Spleen (tissue), 11 donors: ENCODE measurements at regions not wholly inside any gene's neighbourhood (a gene's known extent, or its start where the extent isn't known, plus 50 kb on each side); places are given as distances from the start of the nearest gene placed in this dataset.

Source experiments
- DNase-seq: peaks from one replicate; pipeline ENCODE4 v3.0.0-alpha.2; 2020
- H3K27ac ChIP-seq, 8 donors: fragments of 200-600 bp; sonication (generic) in 7 of 8; 1 replicate in 4 of 8; 2 replicates in 4 of 8; pipeline versions ENCODE4 v1.5.0 to v1.8.0; 2016 to 2021; ENCODE audit warnings: inconsistent platforms in 4 of 8, mild to moderate bottlenecking in 4 of 8, moderate library complexity in 1 of 8
- H3K27me3 ChIP-seq, 7 donors: fragments of 200-600 bp; sonication (generic) in 6 of 7; replicated peaks in 1 of 7; 1 replicate in 4 of 7; 2 replicates in 3 of 7; pipeline versions ENCODE4 v1.5.0 to v1.8.0; 2016 to 2021; ENCODE audit warnings: inconsistent platforms in 3 of 7, mild to moderate bottlenecking in 1 of 7
- H3K36me3 ChIP-seq, 6 donors: fragments of 200-600 bp; sonication (generic) in 5 of 6; 1 replicate in 4 of 6; 2 replicates in 2 of 6; pipeline versions ENCODE4 v1.5.0 to v1.8.0; 2016 to 2021; ENCODE audit warnings: inconsistent platforms in 2 of 6
- H3K4me1 ChIP-seq, 6 donors: fragments of 200-600 bp; sonication (generic) in 5 of 6; 1 replicate in 3 of 6; 2 replicates in 3 of 6; pipeline versions ENCODE4 v1.5.0 to v1.8.0; 2016 to 2021; ENCODE audit warnings: inconsistent platforms in 3 of 6
- H3K4me3 ChIP-seq, 8 donors: fragments of 200-600 bp; sonication (generic) in 7 of 8; 1 replicate in 4 of 8; 2 replicates in 4 of 8; pipeline versions ENCODE4 v1.5.0 to v1.8.0; 2016 to 2021; ENCODE audit warnings: inconsistent platforms in 4 of 8, mild to moderate bottlenecking in 4 of 8, moderate library complexity in 2 of 8
- H3K9me3 ChIP-seq, 8 donors: fragments of 200-600 bp; sonication (generic) in 7 of 8; 1 replicate in 4 of 8; 2 replicates in 4 of 8; pipeline versions ENCODE4 v1.5.0 to v1.8.0; 2016 to 2021; ENCODE audit warnings: inconsistent platforms in 4 of 8
- POLR2A ChIP-seq, 3 donors: fragments of 450-650 bp; IDR thresholded peaks; one replicate each; pipeline ENCODE4 v1.5.1; 2017; ENCODE audit warnings: antibody characterized with exemption in 3 of 3, mild to moderate bottlenecking in 1 of 3
- POLR2AphosphoS5 ChIP-seq, 3 donors: sonication (generic); formaldehyde crosslinking; IDR thresholded peaks; one replicate each; pipeline ENCODE4 v1.5.1; 2017; ENCODE audit warnings: antibody characterized with exemption in 3 of 3
- WGBS, 5 donors: extraction: QIAGEN DNeasy Blood & Tissue Kit in 3 of 5; methylation state at CpG; one replicate each; pipeline versions ENCODE4 v1.1.5 to v1.1.7; 2013 to 2018; 5-methylcytosine and 5-hydroxymethylcytosine counted together
- intact Hi-C: fragments of 100-400 bp; cut with DNase I; formaldehyde crosslinking; loops from one replicate; pipeline ENCODE4 v1.15.0; 2023; ENCODE audit warnings: low total_unique reads
- TF ChIP-seq, protein P1 (sequence below), 11 experiments: fragments of 200-600 bp in 7 of 11; fragments of 450-650 bp in 4 of 11; sonication (generic) in 4 of 11; IDR thresholded peaks in 8 of 11; conservative IDR thresholded peaks in 3 of 11; 1 replicate in 7 of 11; 2 replicates in 4 of 11; pipeline versions ENCODE4 v1.4.0 to v1.8.0; 2016 to 2021; ENCODE audit warnings: antibody characterized with exemption in 11 of 11, inconsistent platforms in 4 of 11, mild to moderate bottlenecking in 1 of 11
- donor health status: healthy with polysubstance abuse.
- donor health status: DM: no; HTN: no; CAD: no; lungs with moderate emphysema.
- donor health status: DM: no; HTN: no; CAD: no.
- donor health status: Bipolar disorder and iron deficiency.
- donor health status: healthy.
- donor health status: DM: no; HTN: no; CAD: no.
- donor health status: DM: yes; HTN: yes; CAD: no.

DNA sequence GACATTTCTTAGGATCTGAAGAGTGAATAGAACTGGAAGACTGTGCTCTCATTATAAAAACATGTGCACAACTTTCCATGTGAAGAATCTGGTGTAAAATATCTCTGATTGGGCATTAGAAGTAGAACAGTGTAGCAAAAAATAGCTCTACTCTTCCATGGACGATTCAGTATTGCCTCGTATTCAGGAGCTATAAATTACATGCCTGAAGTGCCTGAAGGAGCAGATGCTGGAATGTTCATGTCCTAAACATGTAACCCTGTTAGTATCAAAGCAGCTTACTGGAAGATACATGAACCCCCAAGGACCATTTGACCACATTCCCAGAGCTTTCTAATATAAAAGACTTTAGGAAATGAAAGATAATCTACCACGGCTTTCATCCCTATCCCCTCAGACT is 528.9 kb downstream of the DACH1 start:
- intact Hi-C loops, result no loop called here
- no peak for TF ChIP-seq POLR2A (IDR thresholded peaks at IDR 0.05)
- TF ChIP-seq POLR2AphosphoS5 (IDR thresholded peaks at IDR 0.05), result no peak
- TF ChIP-seq, protein P1, sequence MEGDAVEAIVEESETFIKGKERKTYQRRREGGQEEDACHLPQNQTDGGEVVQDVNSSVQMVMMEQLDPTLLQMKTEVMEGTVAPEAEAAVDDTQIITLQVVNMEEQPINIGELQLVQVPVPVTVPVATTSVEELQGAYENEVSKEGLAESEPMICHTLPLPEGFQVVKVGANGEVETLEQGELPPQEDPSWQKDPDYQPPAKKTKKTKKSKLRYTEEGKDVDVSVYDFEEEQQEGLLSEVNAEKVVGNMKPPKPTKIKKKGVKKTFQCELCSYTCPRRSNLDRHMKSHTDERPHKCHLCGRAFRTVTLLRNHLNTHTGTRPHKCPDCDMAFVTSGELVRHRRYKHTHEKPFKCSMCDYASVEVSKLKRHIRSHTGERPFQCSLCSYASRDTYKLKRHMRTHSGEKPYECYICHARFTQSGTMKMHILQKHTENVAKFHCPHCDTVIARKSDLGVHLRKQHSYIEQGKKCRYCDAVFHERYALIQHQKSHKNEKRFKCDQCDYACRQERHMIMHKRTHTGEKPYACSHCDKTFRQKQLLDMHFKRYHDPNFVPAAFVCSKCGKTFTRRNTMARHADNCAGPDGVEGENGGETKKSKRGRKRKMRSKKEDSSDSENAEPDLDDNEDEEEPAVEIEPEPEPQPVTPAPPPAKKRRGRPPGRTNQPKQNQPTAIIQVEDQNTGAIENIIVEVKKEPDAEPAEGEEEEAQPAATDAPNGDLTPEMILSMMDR (IDR thresholded peaks at IDR 0.05 in 8 of 11, conservative IDR thresholded peaks at IDR 0.05 in 3 of 11), result no peak
- 66 to 89% (median 86%) methylated on average over 3 of the region's 3 CpGs for WGBS, 5 donors

DNA sequence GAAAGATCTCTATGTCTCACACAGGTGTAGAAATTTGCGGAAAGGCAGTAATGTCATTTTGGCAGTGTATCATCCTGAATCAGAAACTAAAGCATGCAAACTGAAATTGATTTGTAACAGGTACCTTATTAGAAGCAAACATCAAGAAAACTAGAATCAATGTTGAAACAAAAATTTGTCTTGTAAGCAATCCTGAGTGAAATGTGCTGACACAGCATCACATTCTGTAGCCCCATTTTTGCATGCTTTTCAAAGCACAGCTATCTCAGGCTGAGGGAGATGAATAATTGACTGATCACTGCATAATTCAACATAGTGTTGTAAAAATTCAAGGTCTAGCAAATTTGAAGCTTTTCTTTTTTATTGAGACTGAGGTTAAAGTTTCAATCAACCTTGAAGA is 539.7 kb downstream of the DACH1 start:
- Histone ChIP-seq H3K27ac (no peak overlapping the region), H3K4me1 (no peaks in the 10 kb centered on the region), H3K27me3 (no peaks in the 10 kb centered on the region), H3K9me3 (no peaks in the 10 kb centered on the region), H3K4me3 (no peak overlapping the region), H3K36me3 (no peaks in the 10 kb centered on the region)
- 90 to 97% (median 96%) methylated on average over 1 of the region's 1 CpG for WGBS, 5 donors
- no peak for DNase-seq
- intact Hi-C loops, result no loop called here
- TF ChIP-seq POLR2AphosphoS5 (IDR thresholded peaks at IDR 0.05) (no peak), POLR2A (IDR thresholded peaks at IDR 0.05) (no peak)
- TF ChIP-seq, protein P1 (IDR thresholded peaks at IDR 0.05 in 8 of 11, conservative IDR thresholded peaks at IDR 0.05 in 3 of 11), result no peak

More for the DNA sequence above, 528.9 kb downstream of the DACH1 start:
- Histone ChIP-seq H3K27ac (no peak overlapping the region), H3K27me3 (no peaks in the 10 kb centered on the region), H3K36me3 (no peaks in the 10 kb centered on the region), H3K9me3 (no peaks in the 10 kb centered on the region), H3K4me3 (no peak overlapping the region), H3K4me1 (no peaks in the 10 kb centered on the region)
- no peak for DNase-seq

DNA sequence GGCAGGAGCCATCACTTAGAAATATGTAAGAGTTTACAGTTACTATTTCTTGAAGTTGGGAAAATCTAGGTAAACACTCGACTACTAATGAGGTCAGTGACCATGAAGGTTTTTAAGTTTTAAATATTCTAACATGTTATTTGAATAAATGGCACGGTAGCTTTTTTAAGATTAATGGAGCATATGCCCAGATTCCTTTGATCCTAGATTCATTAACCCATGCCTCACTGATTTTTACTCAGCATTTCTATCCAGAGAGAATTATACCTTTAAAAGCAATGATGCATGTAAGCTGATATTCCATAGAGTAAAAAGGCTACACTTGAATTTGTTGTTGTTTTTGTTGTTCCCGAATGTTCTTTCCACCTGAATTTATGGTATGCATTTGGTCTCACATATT is 541.4 kb downstream of the DACH1 start:
- Histone ChIP-seq H3K27me3 (no peaks in the 10 kb centered on the region), H3K4me3 (no peak overlapping the region), H3K4me1 (no peaks in the 10 kb centered on the region), H3K36me3 (no peaks in the 10 kb centered on the region), H3K9me3 (peaks cover 0 to 4% (median 0%) of the 10 kb centered on the region in 8 donors), H3K27ac (no peak overlapping the region)
- 81 to 95% (median 89%) methylated on average over 3 of the region's 3 CpGs for WGBS, 5 donors
- TF ChIP-seq, protein P1 (IDR thresholded peaks at IDR 0.05 in 8 of 11, conservative IDR thresholded peaks at IDR 0.05 in 3 of 11), result no peak
- TF ChIP-seq POLR2AphosphoS5 (IDR thresholded peaks at IDR 0.05), result no peak
- intact Hi-C loops, result no loop called here
- DNase-seq, result no peak

GRCh38 chr13:71323266-71323665 is 543.7 kb downstream of the DACH1 start:
- intact Hi-C loops, result no loop called here
- Histone ChIP-seq H3K4me1 (no peaks in the 10 kb centered on the region), H3K27me3 (no peaks in the 10 kb centered on the region), H3K9me3 (peaks cover 0 to 9% (median 0%) of the 10 kb centered on the region in 8 donors), H3K27ac (no peak overlapping the region), H3K36me3 (no peaks in the 10 kb centered on the region), H3K4me3 (no peak overlapping the region)
- DNase-seq, result no peak
- TF ChIP-seq POLR2A (IDR thresholded peaks at IDR 0.05), result no peak
- WGBS, 5 donors, result 91 to 98% (median 94%) methylated on average over 5 of the region's 5 CpGs

- H3K4me3 ChIP-seq, result no peak overlapping the region
- peak; percentile 31 for DNase-seq
- no peaks in the 10 kb centered on the region for H3K36me3 ChIP-seq
- intact Hi-C loops, result no loop called here
- no peaks in the 10 kb centered on the region for H3K4me1 ChIP-seq
- H3K27me3 ChIP-seq, result no peaks in the 10 kb centered on the region
- H3K27ac ChIP-seq, result no peak overlapping the region
- no peak for TF ChIP-seq POLR2A (IDR thresholded peaks at IDR 0.05)
- TF ChIP-seq, protein P1 (IDR thresholded peaks at IDR 0.05 in 8 of 11, conservative IDR thresholded peaks at IDR 0.05 in 3 of 11), result peak in 2 of 11 experiments; percentile 10 to 21
- peaks cover 0 to 9% (median 0%) of the 10 kb centered on the region in 8 donors for H3K9me3 ChIP-seq
- 65 to 83% (median 77%) methylated on average over 1 of the region's 1 CpG for WGBS, 5 donors
Observed at GRCh38 chr13:71320452-71320851, 546.6 kb downstream of the DACH1 start.
